Neural progenitor cell (in vitro differentiated cells): ENCODE measurements at regions not wholly inside any gene's neighbourhood (a gene's known extent, or its start where the extent isn't known, plus 50 kb on each side); places are given as distances from the start of the nearest gene placed in this dataset.

Experiments used
- DNase-seq: peaks from one replicate; pipeline ENCODE4 v3.0.0-alpha.2; 2016; ENCODE audit warnings: low spot score
- H2AFZ ChIP-seq: fragments of 200-600 bp; sonication (generic); replicated peaks from 2 replicates; pipeline ENCODE4 v1.6.1; 2016; ENCODE audit warnings: antibody characterized with exemption
- H3F3A ChIP-seq: fragments of 200-600 bp; sonication (generic); 2 replicates; pipeline ENCODE4 v1.6.1; 2016; ENCODE audit warnings: antibody characterized with exemption, low read depth
- H3K27ac ChIP-seq: fragments of 200-600 bp; sonication (generic); 2 replicates; pipeline ENCODE4 v1.5.1; 2016; ENCODE audit warnings: mild to moderate bottlenecking
- H3K27me3 ChIP-seq: fragments of 200-600 bp; sonication (generic); 2 replicates; pipeline ENCODE4 v1.6.1; 2016; ENCODE audit warnings: mild to moderate bottlenecking, moderate library complexity
- H3K36me3 ChIP-seq: fragments of 200-600 bp; sonication (generic); 2 replicates; pipeline ENCODE4 v1.5.1; 2016
- H3K4me1 ChIP-seq: fragments of 200-600 bp; sonication (generic); 2 replicates; pipeline ENCODE4 v1.6.1; 2016; ENCODE audit warnings: mixed run types
- H3K4me2 ChIP-seq: fragments of 200-600 bp; sonication (generic); 2 replicates; pipeline ENCODE4 v1.6.1; 2016
- H3K4me3 ChIP-seq: fragments of 200-600 bp; sonication (generic); 2 replicates; pipeline ENCODE4 v1.5.1; 2016
- H3K79me2 ChIP-seq: fragments of 200-600 bp; sonication (generic); 2 replicates; pipeline ENCODE4 v1.6.1; 2016; ENCODE audit warnings: low read depth
- H3K9ac ChIP-seq: fragments of 200-600 bp; sonication (generic); 2 replicates; pipeline ENCODE4 v1.6.1; 2016
- H3K9me3 ChIP-seq: fragments of 200-600 bp; sonication (generic); 2 replicates; pipeline ENCODE4 v1.5.1; 2016; ENCODE audit warnings: low read depth
- H4K20me1 ChIP-seq: fragments of 200-600 bp; sonication (generic); 2 replicates; pipeline ENCODE4 v1.6.1; 2016; ENCODE audit warnings: low read depth
- H3K27ac Mint-ChIP-seq: 3 replicates; pipeline ENCODE4 v1.8.0; 2021; ENCODE audit warnings: mixed read lengths
- H3K27me3 Mint-ChIP-seq: 2 replicates; pipeline ENCODE4 v1.8.0; 2022; ENCODE audit warnings: low read depth, mild to moderate bottlenecking, inconsistent platforms, moderate library complexity, mixed read lengths; ENCODE audit not compliant: insufficient read depth
- H3K36me3 Mint-ChIP-seq: 3 replicates; pipeline ENCODE4 v1.8.0; 2021; ENCODE audit warnings: mixed read lengths
- H3K4me1 Mint-ChIP-seq: 3 replicates; pipeline ENCODE4 v1.8.0; 2021; ENCODE audit warnings: mixed read lengths
- H3K4me3 Mint-ChIP-seq: 3 replicates; pipeline ENCODE4 v1.8.0; 2021; ENCODE audit warnings: mild to moderate bottlenecking, moderate library complexity, mixed read lengths
- H3K9me3 Mint-ChIP-seq: 3 replicates; pipeline ENCODE4 v1.8.0; 2020; ENCODE audit warnings: mixed read lengths
- CTCF ChIP-seq: fragments of 200-600 bp; sonication (generic); IDR thresholded peaks from 2 replicates; pipeline ENCODE4 v1.5.1; 2017; ENCODE audit warnings: antibody characterized with exemption, mild to moderate bottlenecking
- EZH2 ChIP-seq: fragments of 200-600 bp; sonication (generic); IDR thresholded peaks from 2 replicates; pipeline ENCODE4 v1.6.1; 2017; ENCODE audit warnings: antibody characterized with exemption, mild to moderate bottlenecking, moderate library complexity
- EZH2phosphoT487 ChIP-seq: fragments of 200-600 bp; sonication (generic); IDR thresholded peaks from 2 replicates; pipeline ENCODE4 v1.6.1; 2017; ENCODE audit warnings: antibody characterized with exemption

- no peak overlapping the region for H3K27ac Mint-ChIP-seq
- Histone ChIP-seq H3K9ac (no peak overlapping the region), H3K4me2 (no peak overlapping the region), H3K36me3 (no peaks in the 10 kb centered on the region), H3K4me1 (no peaks in the 10 kb centered on the region), H4K20me1 (no peaks in the 10 kb centered on the region), H3K9me3 (no peaks in the 10 kb centered on the region), H3K27ac (no peak overlapping the region), H3K79me2 (no peaks in the 10 kb centered on the region), H3K27me3 (no peaks in the 10 kb centered on the region), H3K4me3 (no peak overlapping the region), H2AFZ (no peak overlapping the region), H3F3A (no peaks in the 10 kb centered on the region)
- peaks cover 2% of the 10 kb centered on the region for H3K4me1 Mint-ChIP-seq
- H3K36me3 Mint-ChIP-seq, result no peaks in the 10 kb centered on the region
- no peak for DNase-seq
- TF ChIP-seq EZH2phosphoT487 (no peak), CTCF (no peak), EZH2 (no peak)
- peaks cover 2% of the 10 kb centered on the region for H3K27me3 Mint-ChIP-seq
- peaks cover 9% of the 10 kb centered on the region for H3K9me3 Mint-ChIP-seq
- no peak overlapping the region for H3K4me3 Mint-ChIP-seq
Measured at GRCh38 chr2:225771701-225772100, 372.2 kb downstream of the NYAP2 start.

GRCh38 chr2:225768741-225769140, 369.2 kb downstream of the NYAP2 start:
- no peaks in the 10 kb centered on the region for H3F3A ChIP-seq
- no peaks in the 10 kb centered on the region for H3K9me3 Mint-ChIP-seq
- H3K27ac ChIP-seq, result no peak overlapping the region
- H3K4me2 ChIP-seq, result no peak overlapping the region
- no peak overlapping the region for H2AFZ ChIP-seq
- no peaks in the 10 kb centered on the region for H3K27me3 ChIP-seq
- no peaks in the 10 kb centered on the region for H3K9me3 ChIP-seq
- no peak overlapping the region for H3K9ac ChIP-seq
- no peak for TF ChIP-seq EZH2phosphoT487
- no peak for TF ChIP-seq CTCF
- no peak for TF ChIP-seq EZH2
- peaks cover 2% of the 10 kb centered on the region for H3K27me3 Mint-ChIP-seq
- H3K4me1 Mint-ChIP-seq, result peaks cover 10% of the 10 kb centered on the region
- H3K27ac Mint-ChIP-seq, result no peak overlapping the region
- H3K36me3 ChIP-seq, result no peaks in the 10 kb centered on the region
- H3K79me2 ChIP-seq, result no peaks in the 10 kb centered on the region
- H3K4me3 Mint-ChIP-seq, result no peak overlapping the region
- no peak overlapping the region for H3K4me3 ChIP-seq
- H3K36me3 Mint-ChIP-seq, result no peaks in the 10 kb centered on the region
- no peaks in the 10 kb centered on the region for H4K20me1 ChIP-seq
- H3K4me1 ChIP-seq, result no peaks in the 10 kb centered on the region
- no peak for DNase-seq

- Histone ChIP-seq H3F3A (no peaks in the 10 kb centered on the region), H3K4me1 (no peaks in the 10 kb centered on the region), H3K4me2 (no peak overlapping the region), H3K9ac (no peak overlapping the region), H3K4me3 (no peak overlapping the region), H3K36me3 (no peaks in the 10 kb centered on the region), H4K20me1 (no peaks in the 10 kb centered on the region), H3K27me3 (no peaks in the 10 kb centered on the region), H3K27ac (no peak overlapping the region), H2AFZ (no peak overlapping the region), H3K9me3 (no peaks in the 10 kb centered on the region), H3K79me2 (no peaks in the 10 kb centered on the region)
- Mint-ChIP-seq H3K27ac (no peak overlapping the region), H3K36me3 (no peaks in the 10 kb centered on the region), H3K4me3 (no peak overlapping the region), H3K27me3 (no peaks in the 10 kb centered on the region), H3K9me3 (no peaks in the 10 kb centered on the region), H3K4me1 (peaks cover 10% of the 10 kb centered on the region)
- no peak for DNase-seq
- TF ChIP-seq CTCF (no peak), EZH2 (no peak), EZH2phosphoT487 (no peak)
Measured at GRCh38 chr2:225766431-225766830, 366.9 kb downstream of the NYAP2 start.
